ENCODE measurements at regions not wholly inside any gene's neighbourhood (a gene's known extent, or its start where the extent isn't known, plus 50 kb on each side); places are given as distances from the start of the nearest gene placed in this dataset.

DNA sequence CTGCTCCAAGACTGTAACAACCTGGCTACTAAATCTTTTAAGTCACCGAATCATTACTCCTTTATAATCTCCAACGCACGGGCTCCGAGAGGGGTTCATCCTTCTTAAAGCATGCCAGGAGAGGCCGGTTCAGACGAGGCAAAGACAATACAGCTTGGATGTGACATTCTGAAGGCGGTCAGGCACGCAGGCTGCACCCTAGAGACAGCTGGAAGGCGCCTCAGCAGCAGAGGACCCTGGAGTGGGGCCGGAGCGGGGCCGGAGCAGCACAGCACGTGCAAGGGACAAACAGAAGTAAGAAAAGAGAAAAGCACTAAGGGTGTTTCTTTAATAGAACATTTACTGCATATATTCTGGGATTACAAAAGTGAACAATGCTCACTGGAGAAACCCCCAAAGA lies 97.8 kb upstream of the PPP2R2D start:
- TF ChIP-seq POLR2A (IDR thresholded peaks at IDR 0.05) = no peak
- TF ChIP-seq, protein P1, sequence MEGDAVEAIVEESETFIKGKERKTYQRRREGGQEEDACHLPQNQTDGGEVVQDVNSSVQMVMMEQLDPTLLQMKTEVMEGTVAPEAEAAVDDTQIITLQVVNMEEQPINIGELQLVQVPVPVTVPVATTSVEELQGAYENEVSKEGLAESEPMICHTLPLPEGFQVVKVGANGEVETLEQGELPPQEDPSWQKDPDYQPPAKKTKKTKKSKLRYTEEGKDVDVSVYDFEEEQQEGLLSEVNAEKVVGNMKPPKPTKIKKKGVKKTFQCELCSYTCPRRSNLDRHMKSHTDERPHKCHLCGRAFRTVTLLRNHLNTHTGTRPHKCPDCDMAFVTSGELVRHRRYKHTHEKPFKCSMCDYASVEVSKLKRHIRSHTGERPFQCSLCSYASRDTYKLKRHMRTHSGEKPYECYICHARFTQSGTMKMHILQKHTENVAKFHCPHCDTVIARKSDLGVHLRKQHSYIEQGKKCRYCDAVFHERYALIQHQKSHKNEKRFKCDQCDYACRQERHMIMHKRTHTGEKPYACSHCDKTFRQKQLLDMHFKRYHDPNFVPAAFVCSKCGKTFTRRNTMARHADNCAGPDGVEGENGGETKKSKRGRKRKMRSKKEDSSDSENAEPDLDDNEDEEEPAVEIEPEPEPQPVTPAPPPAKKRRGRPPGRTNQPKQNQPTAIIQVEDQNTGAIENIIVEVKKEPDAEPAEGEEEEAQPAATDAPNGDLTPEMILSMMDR (IDR thresholded peaks at IDR 0.05) = no peak
- WGBS, 2 donors = 73 to 78% methylated on average over 13 of the region's 13 CpGs
- no peaks in the 10 kb centered on the region for H3K27me3 ChIP-seq
- H3K36me3 ChIP-seq (replicated peaks in 1 of 2; ENCODE audit: insufficient read depth in 1 of 2, low read depth in 2 of 2) = no peaks in the 10 kb centered on the region
- intact Hi-C loops (cut with DNase I) = no loop called here
- no peak overlapping the region for H3K4me3 ChIP-seq
- H3K9me3 ChIP-seq = peaks cover 0 to 5% (median 0%) of the 10 kb centered on the region in 3 donors
- no peaks in the 10 kb centered on the region for H3K4me1 ChIP-seq
- no peak for DNase-seq
- no peak overlapping the region for H3K27ac ChIP-seq
- ATAC-seq = no peak

DNA sequence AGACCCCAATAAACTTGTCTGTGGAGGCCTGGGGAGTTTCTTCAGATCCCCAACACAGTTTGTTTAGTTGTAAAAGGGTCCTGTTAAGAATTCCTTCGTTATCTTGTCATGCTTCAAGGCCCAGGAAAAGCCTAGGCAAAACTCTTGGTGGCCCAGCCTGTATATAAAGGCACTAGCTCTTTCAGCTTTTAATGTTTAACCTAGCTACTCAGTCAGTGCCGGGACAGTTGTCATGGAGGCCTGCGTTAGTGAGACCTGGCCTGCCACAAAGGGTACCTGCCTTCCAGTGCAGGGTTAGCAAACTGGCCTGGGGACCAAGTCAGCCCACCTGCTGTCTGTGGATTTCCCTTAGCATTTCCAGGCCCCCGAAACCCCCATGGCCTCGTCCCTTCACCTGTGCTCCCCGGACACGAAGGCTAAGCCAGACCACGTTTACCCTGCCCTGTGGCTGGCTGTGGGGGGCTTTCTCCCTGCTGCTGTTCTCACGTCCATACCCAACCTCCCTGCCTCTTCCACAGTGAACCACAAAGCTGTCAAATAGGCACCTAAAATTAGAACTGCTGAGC lies 96.9 kb upstream of the PPP2R2D start:
- Histone ChIP-seq H3K9me3 (peaks cover 0 to 5% (median 0%) of the 10 kb centered on the region in 3 donors), H3K27me3 (no peaks in the 10 kb centered on the region), H3K4me3 (no peak overlapping the region), H3K4me1 (no peaks in the 10 kb centered on the region), H3K36me3 (replicated peaks in 1 of 2; ENCODE audit: insufficient read depth in 1 of 2, low read depth in 2 of 2) (no peaks in the 10 kb centered on the region), H3K27ac (no peak overlapping the region)
- 62% methylated on average over 9 of the region's 9 CpGs for WGBS, 2 donors
- no peak for TF ChIP-seq POLR2A (IDR thresholded peaks at IDR 0.05)
- TF ChIP-seq, protein P1 (IDR thresholded peaks at IDR 0.05) = no peak
- no peak for DNase-seq
- intact Hi-C loops (cut with DNase I) = no loop called here
- ATAC-seq = no peak

DNA sequence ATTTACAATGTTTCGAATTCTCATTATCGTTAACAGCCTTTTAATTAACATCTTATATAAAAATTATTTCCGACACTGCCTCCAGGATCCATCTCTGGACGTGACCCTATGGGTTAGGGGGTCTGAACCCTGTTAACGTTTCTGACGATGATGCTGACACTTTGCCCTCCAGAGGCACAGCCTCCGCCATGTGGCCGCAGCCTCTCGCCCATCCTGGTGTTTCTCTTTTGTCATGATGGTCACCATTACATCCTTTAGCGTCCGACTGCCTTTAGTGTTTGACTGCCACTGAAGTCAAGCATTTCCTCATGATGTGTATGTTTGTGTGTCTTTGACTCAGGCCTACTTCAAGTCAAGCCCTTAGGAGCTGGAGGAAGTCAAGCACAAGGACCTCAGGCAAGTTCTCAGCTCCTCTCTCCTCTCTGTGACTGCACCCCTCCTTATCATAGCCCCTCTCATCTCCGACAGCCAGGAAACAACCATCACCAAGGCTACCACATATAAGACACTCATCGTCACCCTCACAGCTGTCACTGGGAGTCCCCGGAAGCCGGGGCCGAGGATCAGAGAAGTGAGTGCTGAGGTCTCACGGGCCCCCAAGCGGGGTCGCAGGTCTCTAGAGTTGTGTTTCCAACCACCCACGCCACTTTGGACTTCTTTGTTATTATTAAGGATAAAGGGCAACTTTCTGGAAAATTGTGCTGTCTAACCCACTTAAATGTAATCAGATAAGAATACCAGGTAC lies 96.1 kb upstream of the PPP2R2D start:
- no peaks in the 10 kb centered on the region for H3K27me3 ChIP-seq
- TF ChIP-seq, protein P1 (IDR thresholded peaks at IDR 0.05) = no peak
- intact Hi-C loops (cut with DNase I) = no loop called here
- H3K9me3 ChIP-seq = peaks cover 0 to 5% (median 0%) of the 10 kb centered on the region in 3 donors
- DNase-seq = no peak
- no peak for ATAC-seq
- no peaks in the 10 kb centered on the region for H3K4me1 ChIP-seq
- 78 to 80% methylated on average over 20 of the region's 20 CpGs for WGBS, 2 donors
- H3K27ac ChIP-seq = no peak overlapping the region
- H3K36me3 ChIP-seq (replicated peaks in 1 of 2; ENCODE audit: insufficient read depth in 1 of 2, low read depth in 2 of 2) = no peaks in the 10 kb centered on the region
- no peak overlapping the region for H3K4me3 ChIP-seq

DNA sequence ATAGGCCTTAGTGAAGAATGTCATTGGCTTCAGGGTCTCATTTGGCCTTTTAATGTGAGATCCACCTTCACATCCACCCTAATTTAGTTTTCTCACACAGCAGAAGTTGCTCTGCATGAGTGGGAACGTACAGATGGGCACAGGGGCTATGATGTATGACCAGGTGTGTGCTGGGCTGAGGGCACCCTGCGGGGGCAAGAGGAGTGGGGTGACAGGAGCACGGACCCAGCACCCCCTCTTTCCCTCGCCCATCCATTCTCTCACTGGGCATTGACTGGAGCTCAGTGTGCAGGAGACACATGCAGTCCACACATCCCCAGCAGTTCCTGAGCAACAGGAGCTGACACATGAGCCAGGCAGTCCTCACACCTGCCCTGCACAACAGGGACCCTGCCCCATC lies 95.1 kb upstream of the PPP2R2D start:
- no peak for DNase-seq
- no peak for ATAC-seq

More for the DNA sequence above, 95.1 kb upstream of the PPP2R2D start:
- H3K4me1 ChIP-seq = no peaks in the 10 kb centered on the region
- no peak for TF ChIP-seq POLR2A (IDR thresholded peaks at IDR 0.05)
- TF ChIP-seq, protein P1 (IDR thresholded peaks at IDR 0.05) = no peak
- intact Hi-C loops (cut with DNase I) = no loop called here
- no peaks in the 10 kb centered on the region for H3K9me3 ChIP-seq
- WGBS, 2 donors = 59 to 70% methylated on average over 4 of the region's 4 CpGs
- no peak overlapping the region for H3K4me3 ChIP-seq
- H3K27ac ChIP-seq = no peak overlapping the region
- H3K27me3 ChIP-seq = no peaks in the 10 kb centered on the region
- H3K36me3 ChIP-seq (replicated peaks in 1 of 2; ENCODE audit: insufficient read depth in 1 of 2, low read depth in 2 of 2) = no peaks in the 10 kb centered on the region

Measured in body of pancreas (tissue), 4 donors.